ENCODE measurements at regions not wholly inside any gene's neighbourhood (a gene's known extent, or its start where the extent isn't known, plus 50 kb on each side); places are given as distances from the start of the nearest gene placed in this dataset.
A peak's percentile ranks its signal among the peaks of the same experiment; 100 is the strongest.

GRCh38 chr16:85185303-85186100 lies 73.2 kb upstream of the CIBAR2 start:
- DNase-seq (ENCODE audit: low spot score), result no peak
- intact Hi-C loops (cut with DNase I), result no loop called here
- ATAC-seq, result no peak

DNA sequence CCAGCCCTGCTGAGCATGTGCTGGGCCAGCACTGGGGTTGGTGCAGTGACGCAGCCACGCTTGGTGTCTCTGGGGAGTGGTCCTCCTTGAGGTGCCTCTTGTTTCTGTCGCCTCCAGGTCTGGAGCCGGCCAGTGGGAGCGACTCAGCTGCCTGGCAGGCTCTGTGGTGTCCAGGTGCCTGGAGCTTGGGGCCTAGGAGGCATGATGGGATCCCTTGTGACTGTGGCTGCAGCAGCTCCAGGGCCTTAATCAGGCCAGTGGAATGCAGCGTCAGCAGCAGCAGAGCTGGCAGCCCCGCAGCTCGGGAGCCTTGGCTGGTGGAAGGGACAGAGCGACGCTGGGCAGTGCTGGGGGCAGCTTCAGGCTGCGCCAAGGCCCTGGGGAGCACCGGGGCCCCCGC lies 74.7 kb upstream of the CIBAR2 start:
- DNase-seq (ENCODE audit: low spot score), result no peak
- ATAC-seq, result peak; percentile 46
- intact Hi-C loops (cut with DNase I), result no loop called here

DNA sequence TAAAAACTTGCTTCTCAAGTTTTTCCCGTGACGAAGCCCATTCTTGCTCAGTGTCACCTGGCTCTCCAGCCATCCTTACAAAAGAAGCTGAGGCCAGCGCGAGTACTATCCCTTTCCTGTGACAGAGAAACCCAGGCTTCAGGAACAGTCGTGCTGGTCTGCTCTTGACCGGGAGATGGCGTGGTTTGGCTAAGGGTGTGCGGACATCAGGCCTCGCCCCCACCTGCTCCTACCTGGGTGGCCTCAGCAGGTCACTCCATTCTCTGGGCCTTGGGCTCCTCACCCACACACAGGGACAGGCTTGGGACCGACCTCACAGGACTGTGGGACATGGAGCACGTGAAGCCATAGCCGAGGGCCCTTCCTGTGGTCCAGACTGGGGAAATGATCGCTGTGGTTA lies 75.2 kb upstream of the CIBAR2 start:
- no peak for DNase-seq (ENCODE audit: low spot score)
- intact Hi-C loops (cut with DNase I), result no loop called here
- no peak for ATAC-seq

GRCh38 chr16:85187886-85188285 lies 75.6 kb upstream of the CIBAR2 start:
- intact Hi-C loops (cut with DNase I), result no loop called here
- ATAC-seq (no peak), DNase-seq (ENCODE audit: low spot score) (no peak)

DNA sequence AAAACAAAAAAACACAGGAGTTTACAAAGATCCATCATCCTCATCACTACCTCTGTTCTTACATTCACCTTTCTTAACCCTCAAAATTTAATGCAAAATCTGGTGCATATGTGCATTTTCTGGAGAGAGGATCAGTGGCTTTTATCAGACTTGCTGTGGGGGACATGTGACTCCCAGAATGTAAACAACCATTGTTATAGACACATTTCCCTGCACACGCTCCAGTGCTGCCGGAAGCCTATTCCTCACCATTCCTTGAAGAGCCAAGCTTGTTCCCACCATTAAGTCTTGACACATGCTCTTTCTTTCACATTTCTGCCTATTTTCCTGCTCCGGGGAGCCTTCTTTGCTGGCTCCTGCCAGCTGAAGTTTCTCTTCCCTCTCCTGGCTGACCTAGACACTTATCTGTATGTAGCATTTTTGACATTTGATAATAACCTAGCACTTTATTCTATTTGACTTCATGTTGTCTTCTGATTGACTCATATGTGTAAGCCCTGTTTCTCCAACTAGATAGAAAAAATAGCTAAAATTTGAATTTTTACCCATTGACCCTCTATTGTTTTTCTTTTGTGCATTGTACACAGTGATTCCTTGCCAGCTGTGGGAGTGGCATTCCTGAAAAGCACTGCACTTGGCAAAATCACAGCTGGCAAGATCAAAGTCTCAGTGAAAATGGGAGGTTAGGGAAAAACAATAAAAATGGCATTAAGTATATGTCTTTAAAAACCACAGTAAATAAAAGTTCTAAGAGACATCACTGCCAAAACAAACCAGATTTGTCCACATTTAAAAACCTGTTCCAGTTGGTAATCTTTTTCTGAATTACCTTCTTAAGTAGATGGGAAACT lies 76.8 kb upstream of the CIBAR2 start:
- intact Hi-C loops (cut with DNase I), result no loop called here
- DNase-seq (ENCODE audit: low spot score) (no peak), ATAC-seq (no peak)

DNA sequence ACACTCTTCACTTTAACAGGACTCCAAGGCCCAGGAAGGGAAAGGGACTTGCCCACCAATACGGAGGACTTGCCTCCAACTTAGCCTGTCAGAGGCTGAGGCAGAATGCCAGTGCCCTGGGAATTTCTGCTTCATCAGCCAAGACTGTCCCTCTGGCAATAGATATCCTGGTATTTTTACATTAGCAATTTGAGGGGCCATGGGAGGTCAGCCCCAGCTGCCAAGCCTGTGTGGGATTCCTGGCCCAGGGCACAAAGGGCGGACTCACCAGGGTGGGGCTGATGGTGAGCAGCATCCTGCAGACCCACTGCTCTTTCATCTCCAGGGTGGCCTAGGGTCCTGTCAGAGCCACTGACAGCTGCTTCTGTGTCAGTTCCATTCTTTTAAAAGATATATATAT lies 78.3 kb upstream of the CIBAR2 start:
- intact Hi-C loops (cut with DNase I), result no loop called here
- no peak for ATAC-seq

DNA sequence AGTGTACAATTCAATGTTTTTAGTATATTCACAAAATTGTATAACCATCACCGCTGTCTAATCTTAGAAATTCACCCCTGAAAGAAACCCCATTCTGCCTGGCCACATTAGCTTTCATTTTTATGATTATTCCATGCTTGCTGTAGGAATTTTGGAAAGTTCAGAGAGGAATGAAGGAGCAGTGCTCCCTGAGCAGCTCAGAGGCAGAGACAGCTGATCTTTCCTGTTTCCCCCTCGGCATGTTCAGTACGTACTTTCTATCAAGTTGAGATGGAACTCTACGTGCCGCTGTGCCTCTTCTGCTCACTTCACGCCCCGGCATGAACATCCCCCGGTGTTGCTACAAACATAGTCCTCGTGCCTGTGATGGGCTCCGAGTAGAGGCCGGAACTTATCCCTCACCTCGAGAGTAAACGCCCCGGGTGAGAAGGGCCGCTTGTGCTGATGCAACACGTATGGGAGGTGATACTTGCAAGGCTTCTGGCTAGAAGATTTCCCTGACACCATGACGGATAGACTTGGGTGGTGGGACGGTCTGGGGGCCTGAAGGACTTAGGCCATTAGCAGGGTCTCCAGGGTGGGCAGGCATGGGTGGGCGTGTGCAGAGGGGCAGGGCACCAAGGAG lies 79.2 kb upstream of the CIBAR2 start:
- ATAC-seq, result no peak
- no peak for DNase-seq (ENCODE audit: low spot score)
- intact Hi-C loops (cut with DNase I), result no loop called here

More for the DNA sequence above, 78.3 kb upstream of the CIBAR2 start:
- DNase-seq (ENCODE audit: low spot score), result no peak

GRCh38 chr16:85192238-85193114 lies 80.2 kb upstream of the CIBAR2 start:
- DNase-seq (ENCODE audit: low spot score) (no peak), ATAC-seq (peak; percentile 13)
- intact Hi-C loops (cut with DNase I), result no loop called here

- intact Hi-C loops (cut with DNase I), result no loop called here
- DNase-seq (ENCODE audit: low spot score), result no peak
- ATAC-seq, result peak; percentile 4
Measured at GRCh38 chr16:85193115-85193493, 80.8 kb upstream of the CIBAR2 start.

GRCh38 chr16:85193876-85194275 lies 81.6 kb upstream of the CIBAR2 start:
- intact Hi-C loops (cut with DNase I), result no loop called here
- ATAC-seq (no peak), DNase-seq (ENCODE audit: low spot score) (no peak)

GRCh38 chr16:85194307-85195270 lies 82.3 kb upstream of the CIBAR2 start:
- ATAC-seq, result no peak
- no peak for DNase-seq (ENCODE audit: low spot score)
- intact Hi-C loops (cut with DNase I), result no loop called here

DNA sequence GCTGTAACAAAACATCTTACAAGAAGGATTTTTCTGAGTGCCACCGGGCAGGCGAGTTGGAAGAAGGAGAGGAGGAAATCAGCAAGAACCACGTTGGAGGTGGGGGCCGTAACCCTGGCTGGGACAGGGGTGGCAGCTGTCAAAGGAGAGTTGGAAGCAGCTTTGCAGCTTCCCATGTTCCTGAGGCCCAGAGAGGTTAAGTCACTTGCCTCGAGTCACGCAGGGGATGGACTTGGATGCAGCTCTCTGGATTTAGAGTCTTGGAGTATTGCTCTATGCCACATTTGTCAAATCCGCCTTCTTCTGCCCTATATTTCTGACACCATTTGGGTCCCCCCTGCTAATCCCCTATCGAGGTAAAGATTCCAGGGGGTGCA lies 83.0 kb upstream of the CIBAR2 start:
- intact Hi-C loops (cut with DNase I), result no loop called here

GRCh38 chr16:85195900-85196772 lies 83.9 kb upstream of the CIBAR2 start:
- no peak for DNase-seq (ENCODE audit: low spot score)
- peak; percentile 65 for ATAC-seq
- intact Hi-C loops (cut with DNase I), result no loop called here

More for the DNA sequence above, 83.0 kb upstream of the CIBAR2 start:
- no peak for ATAC-seq
- DNase-seq (ENCODE audit: low spot score), result no peak

DNA sequence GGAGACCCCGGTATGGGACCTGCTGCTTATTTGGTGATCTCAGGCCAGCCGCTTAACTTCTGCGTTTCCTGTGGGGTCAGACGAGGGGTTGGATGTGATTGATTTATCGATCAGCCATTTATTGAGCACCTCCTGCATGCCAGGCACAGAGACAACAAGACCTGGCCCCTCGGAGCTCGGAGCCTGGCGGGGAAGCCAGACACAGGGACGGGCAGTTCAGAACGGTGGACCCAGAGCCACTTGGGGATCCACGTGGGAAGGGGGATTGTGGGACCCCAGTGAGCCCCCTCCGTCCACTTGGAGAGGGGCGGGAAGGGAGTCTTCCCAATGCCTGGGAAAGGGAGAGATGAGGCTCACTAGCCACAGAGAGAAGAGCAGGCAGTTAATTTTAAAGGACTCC lies 84.7 kb upstream of the CIBAR2 start:
- intact Hi-C loops (cut with DNase I), result no loop called here
- no peak for DNase-seq (ENCODE audit: low spot score)
- no peak for ATAC-seq

DNA sequence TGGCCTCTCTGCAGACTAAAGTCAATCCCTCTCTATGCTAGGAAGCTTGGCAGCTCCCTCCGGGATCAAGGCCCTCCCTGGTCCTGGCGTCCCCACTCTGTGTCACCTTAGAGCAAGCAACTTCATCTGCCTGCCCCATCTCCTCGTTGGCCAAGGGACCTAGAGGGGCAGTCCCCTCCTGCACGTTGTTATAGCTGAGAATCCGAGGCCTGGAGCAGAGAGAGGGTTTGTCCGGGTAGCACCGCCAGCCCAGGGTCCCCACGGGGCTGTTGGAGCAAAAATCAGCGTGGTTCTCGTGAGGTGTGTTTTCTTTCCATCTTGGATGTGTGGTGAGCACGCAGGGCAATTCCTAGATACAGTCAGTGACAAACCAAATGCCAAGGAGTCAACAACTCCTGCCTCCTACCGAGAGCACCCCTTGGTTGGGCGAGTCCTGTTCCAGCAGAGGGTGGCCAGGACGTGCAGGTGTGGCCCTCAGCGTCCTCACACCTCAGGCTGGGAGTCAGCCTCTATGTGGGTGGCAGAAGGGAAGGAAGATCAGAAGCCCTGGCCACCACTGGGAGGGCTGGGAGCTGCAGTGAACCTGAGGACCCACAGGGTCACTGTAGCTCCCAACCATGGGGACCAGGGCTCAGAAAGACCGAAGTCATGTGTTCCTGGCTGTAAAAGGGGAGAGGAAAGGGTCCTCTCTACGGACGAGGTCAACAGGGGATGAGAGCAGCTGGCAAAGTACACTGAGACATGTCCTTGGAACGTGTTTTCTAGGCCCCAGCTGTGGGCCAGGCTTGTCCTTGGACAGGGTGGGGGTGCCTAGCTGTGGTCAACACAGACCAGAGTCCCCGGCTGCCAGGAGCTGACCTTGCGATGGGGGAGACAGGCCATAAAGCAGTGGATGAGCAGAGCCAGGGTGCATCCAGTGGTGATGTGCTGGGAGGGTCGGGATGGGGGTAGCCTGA lies 85.6 kb upstream of the CIBAR2 start:
- no peak for ATAC-seq
- intact Hi-C loops (cut with DNase I), result no loop called here
- DNase-seq (ENCODE audit: low spot score), result no peak
